ENCODE measurements at regions not wholly inside any gene's neighbourhood (a gene's known extent, or its start where the extent isn't known, plus 50 kb on each side); places are given as distances from the start of the nearest gene placed in this dataset.

DNA sequence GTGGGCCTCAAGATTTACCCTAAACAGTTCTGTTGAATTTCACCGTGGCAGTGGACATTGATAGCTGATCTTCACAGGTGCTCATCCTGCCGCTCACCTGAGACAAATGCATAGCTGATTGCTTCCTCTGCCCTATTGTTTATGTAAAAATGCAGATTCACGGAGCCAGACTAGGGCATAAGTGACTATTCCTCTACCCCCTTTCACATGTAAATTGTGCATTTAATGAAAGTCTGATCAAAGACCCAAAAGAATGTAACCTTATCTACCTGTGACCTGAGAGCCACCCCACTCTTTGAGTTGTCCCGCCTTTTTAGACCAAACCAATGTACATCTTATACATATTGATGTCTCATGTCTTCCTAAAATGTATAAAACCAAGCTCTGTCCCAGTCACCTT lies 312.4 kb upstream of the CDH5 start:
- no peak for ATAC-seq
- Histone ChIP-seq H3K9ac (ENCODE audit: low read length) (no peak overlapping the region), H3F3A (ENCODE audit: low read length, unreplicated experiment) (no peaks in the 10 kb centered on the region), H3K79me2 (ENCODE audit: low read length) (no peaks in the 10 kb centered on the region), H3K36me3 (ENCODE audit: low read depth, low read length) (no peaks in the 10 kb centered on the region), H3K9me3 (ENCODE audit: low read length) (no peaks in the 10 kb centered on the region), H3K4me1 (ENCODE audit: insufficient read depth, low read length) (no peaks in the 10 kb centered on the region), H3K27ac (ENCODE audit: low read length) (no peak overlapping the region), H3K9me2 (replicated peaks; ENCODE audit: low read length) (no peaks in the 10 kb centered on the region), H4K20me1 (ENCODE audit: low read length) (no peaks in the 10 kb centered on the region), H3K27me3 (ENCODE audit: low read length) (no peaks in the 10 kb centered on the region), H3K4me3 (ENCODE audit: low read length) (no peak overlapping the region), H2AFZ (ENCODE audit: low read length) (no peak overlapping the region), H3K4me2 (ENCODE audit: low read length) (no peak overlapping the region)
- ChIA-PET CTCF (no interaction called here), POLR2A (ENCODE audit: unreplicated experiment) (interaction anchor here (0.6 kb wide), 1 partner anchor 643 kb away, joined by 7 read pairs; no protein-coding TSS in a partner anchor)
- no peak for DNase-seq
- BruUV-seq (replicated peaks): no TSS peak
- TF ChIP-seq, protein P1, sequence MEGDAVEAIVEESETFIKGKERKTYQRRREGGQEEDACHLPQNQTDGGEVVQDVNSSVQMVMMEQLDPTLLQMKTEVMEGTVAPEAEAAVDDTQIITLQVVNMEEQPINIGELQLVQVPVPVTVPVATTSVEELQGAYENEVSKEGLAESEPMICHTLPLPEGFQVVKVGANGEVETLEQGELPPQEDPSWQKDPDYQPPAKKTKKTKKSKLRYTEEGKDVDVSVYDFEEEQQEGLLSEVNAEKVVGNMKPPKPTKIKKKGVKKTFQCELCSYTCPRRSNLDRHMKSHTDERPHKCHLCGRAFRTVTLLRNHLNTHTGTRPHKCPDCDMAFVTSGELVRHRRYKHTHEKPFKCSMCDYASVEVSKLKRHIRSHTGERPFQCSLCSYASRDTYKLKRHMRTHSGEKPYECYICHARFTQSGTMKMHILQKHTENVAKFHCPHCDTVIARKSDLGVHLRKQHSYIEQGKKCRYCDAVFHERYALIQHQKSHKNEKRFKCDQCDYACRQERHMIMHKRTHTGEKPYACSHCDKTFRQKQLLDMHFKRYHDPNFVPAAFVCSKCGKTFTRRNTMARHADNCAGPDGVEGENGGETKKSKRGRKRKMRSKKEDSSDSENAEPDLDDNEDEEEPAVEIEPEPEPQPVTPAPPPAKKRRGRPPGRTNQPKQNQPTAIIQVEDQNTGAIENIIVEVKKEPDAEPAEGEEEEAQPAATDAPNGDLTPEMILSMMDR (conservative IDR thresholded peaks at IDR 0.05; ENCODE audit: low read depth, low read length): no peak
- TF ChIP-seq EZH2 (IDR thresholded peaks at IDR 0.05; ENCODE audit: low read length, unreplicated experiment): no peak
- no peak for TF ChIP-seq EZH2phosphoT487 (IDR thresholded peaks at IDR 0.05; ENCODE audit: borderline replicate concordance, low read length)
- intact Hi-C loops (cut with micrococcal nuclease): no loop called here

DNA sequence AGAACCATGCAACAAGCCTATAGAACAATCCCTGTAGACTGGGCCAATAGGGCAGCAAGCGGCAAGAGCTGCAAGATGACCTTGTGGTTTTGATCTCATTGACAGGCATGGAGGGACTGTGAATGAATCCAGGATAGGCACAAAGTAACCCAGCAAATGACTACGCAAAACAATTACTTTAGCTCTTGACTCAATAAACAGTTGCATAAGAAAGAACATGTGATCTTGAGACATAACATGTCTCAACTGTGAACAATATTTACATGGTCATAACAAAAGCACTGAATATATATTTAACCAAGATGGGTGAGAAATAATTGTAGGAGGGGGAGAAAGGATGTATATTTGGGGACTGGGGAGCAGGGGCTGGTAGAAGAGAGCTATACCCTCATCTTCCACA lies 313.7 kb upstream of the CDH5 start:
- Histone ChIP-seq H3K36me3 (ENCODE audit: low read depth, low read length) (no peaks in the 10 kb centered on the region), H3K4me2 (ENCODE audit: low read length) (no peak overlapping the region), H2AFZ (ENCODE audit: low read length) (no peak overlapping the region), H3K27ac (ENCODE audit: low read length) (no peak overlapping the region), H3K27me3 (ENCODE audit: low read length) (no peaks in the 10 kb centered on the region), H3K4me3 (ENCODE audit: low read length) (no peak overlapping the region), H3F3A (ENCODE audit: low read length, unreplicated experiment) (no peaks in the 10 kb centered on the region), H3K79me2 (ENCODE audit: low read length) (no peaks in the 10 kb centered on the region), H3K9ac (ENCODE audit: low read length) (no peak overlapping the region), H4K20me1 (ENCODE audit: low read length) (no peaks in the 10 kb centered on the region), H3K9me3 (ENCODE audit: low read length) (no peaks in the 10 kb centered on the region), H3K4me1 (ENCODE audit: insufficient read depth, low read length) (no peaks in the 10 kb centered on the region), H3K9me2 (replicated peaks; ENCODE audit: low read length) (no peaks in the 10 kb centered on the region)
- BruUV-seq (replicated peaks): no TSS peak
- intact Hi-C loops (cut with micrococcal nuclease): no loop called here
- DNase-seq (no peak), ATAC-seq (no peak)
- TF ChIP-seq EZH2phosphoT487 (IDR thresholded peaks at IDR 0.05; ENCODE audit: borderline replicate concordance, low read length) (no peak), EZH2 (IDR thresholded peaks at IDR 0.05; ENCODE audit: low read length, unreplicated experiment) (no peak)
- TF ChIP-seq, protein P1 (conservative IDR thresholded peaks at IDR 0.05; ENCODE audit: low read depth, low read length): no peak
- ChIA-PET CTCF (no interaction called here), POLR2A (ENCODE audit: unreplicated experiment) (no interaction called here)

DNA sequence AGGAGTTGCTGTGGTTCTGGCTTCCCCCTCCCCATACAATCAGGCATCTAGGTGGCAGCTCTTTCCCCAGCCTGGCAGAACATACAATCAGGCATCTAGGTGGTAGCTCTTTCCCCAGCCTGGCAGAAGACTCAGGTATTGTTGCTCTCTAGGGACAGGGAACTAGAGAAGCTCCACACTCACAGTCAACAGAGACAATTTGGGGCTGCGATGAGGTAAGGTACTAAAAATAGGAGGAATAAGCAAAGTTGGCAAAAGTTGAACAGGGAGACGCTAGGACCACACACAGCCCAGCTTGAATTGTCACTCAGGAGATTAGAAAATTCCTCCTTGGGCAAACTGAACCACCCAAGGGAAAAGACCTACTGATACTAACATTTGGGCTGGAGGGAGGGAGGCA lies 315.5 kb upstream of the CDH5 start:
- H2AFZ ChIP-seq (ENCODE audit: low read length): no peak overlapping the region
- no peak overlapping the region for H3K4me3 ChIP-seq (ENCODE audit: low read length)
- no peaks in the 10 kb centered on the region for H4K20me1 ChIP-seq (ENCODE audit: low read length)
- no peaks in the 10 kb centered on the region for H3K9me2 ChIP-seq (replicated peaks; ENCODE audit: low read length)
- no peaks in the 10 kb centered on the region for H3K4me1 ChIP-seq (ENCODE audit: insufficient read depth, low read length)
- H3K4me2 ChIP-seq (ENCODE audit: low read length): no peak overlapping the region
- ATAC-seq (no peak), DNase-seq (no peak)
- H3K9me3 ChIP-seq (ENCODE audit: low read length): no peaks in the 10 kb centered on the region
- H3K27me3 ChIP-seq (ENCODE audit: low read length): no peaks in the 10 kb centered on the region
- H3K36me3 ChIP-seq (ENCODE audit: low read depth, low read length): no peaks in the 10 kb centered on the region
- ChIA-PET POLR2A (ENCODE audit: unreplicated experiment) (no interaction called here), CTCF (no interaction called here)
- no TSS peak for BruUV-seq (replicated peaks)
- TF ChIP-seq, protein P1 (conservative IDR thresholded peaks at IDR 0.05; ENCODE audit: low read depth, low read length): no peak
- TF ChIP-seq EZH2phosphoT487 (IDR thresholded peaks at IDR 0.05; ENCODE audit: borderline replicate concordance, low read length): no peak
- TF ChIP-seq EZH2 (IDR thresholded peaks at IDR 0.05; ENCODE audit: low read length, unreplicated experiment): no peak
- H3K9ac ChIP-seq (ENCODE audit: low read length): no peak overlapping the region
- H3K79me2 ChIP-seq (ENCODE audit: low read length): no peaks in the 10 kb centered on the region
- no peak overlapping the region for H3K27ac ChIP-seq (ENCODE audit: low read length)
- no peaks in the 10 kb centered on the region for H3F3A ChIP-seq (ENCODE audit: low read length, unreplicated experiment)
- intact Hi-C loops (cut with micrococcal nuclease): no loop called here
